ENCODE measurements at regions not wholly inside any gene's neighbourhood (a gene's known extent, or its start where the extent isn't known, plus 50 kb on each side); places are given as distances from the start of the nearest gene placed in this dataset.

DNA sequence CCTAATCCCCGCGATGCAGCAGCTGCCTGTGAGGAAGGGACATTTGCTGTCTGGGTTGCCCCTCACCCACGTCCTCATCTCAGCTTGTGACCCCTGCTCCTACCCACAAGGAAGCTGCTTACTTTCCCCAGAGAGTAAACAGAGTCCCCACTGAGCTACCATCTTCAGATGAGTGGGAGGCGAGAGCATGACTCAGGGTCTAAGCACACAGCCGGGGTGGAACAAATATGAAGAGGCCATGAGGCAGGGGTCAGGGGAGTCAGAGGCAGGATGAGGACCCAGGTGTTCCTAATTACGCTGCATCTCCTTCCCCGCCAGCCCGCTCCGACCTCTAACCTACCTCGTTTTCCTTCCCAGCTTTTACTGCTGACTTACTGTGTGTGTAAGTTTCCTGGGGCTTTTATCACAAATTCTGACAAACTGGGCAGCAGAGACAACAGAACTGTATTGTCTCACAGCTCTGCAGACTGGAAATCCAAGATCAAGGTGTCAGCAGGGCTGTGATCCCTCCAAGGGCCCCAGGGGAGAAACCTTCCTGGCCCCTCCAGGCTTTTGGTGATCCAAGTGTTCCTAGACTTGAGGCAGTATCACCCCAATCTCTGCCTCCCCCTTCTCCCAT is 94.0 kb upstream of the DNAH5 start:
- Histone ChIP-seq H3K9me3 (no peaks in the 10 kb centered on the region), H3K27me3 (peaks cover 4% of the 10 kb centered on the region), H3K4me3 (no peak overlapping the region), H3K36me3 (no peaks in the 10 kb centered on the region), H3K4me1 (peaks cover 18% of the 10 kb centered on the region), H3K27ac (no peak overlapping the region)
- WGBS = 79% methylated on average over 10 of the region's 10 CpGs
- no peak for DNase-seq (ENCODE audit: low spot score in 2 of 2)
- no peak for TF ChIP-seq EP300 (IDR thresholded peaks at IDR 0.05)
- no peak for TF ChIP-seq POLR2A (IDR thresholded peaks at IDR 0.05)
- TF ChIP-seq POLR2AphosphoS5 (IDR thresholded peaks at IDR 0.05) = no peak

DNA sequence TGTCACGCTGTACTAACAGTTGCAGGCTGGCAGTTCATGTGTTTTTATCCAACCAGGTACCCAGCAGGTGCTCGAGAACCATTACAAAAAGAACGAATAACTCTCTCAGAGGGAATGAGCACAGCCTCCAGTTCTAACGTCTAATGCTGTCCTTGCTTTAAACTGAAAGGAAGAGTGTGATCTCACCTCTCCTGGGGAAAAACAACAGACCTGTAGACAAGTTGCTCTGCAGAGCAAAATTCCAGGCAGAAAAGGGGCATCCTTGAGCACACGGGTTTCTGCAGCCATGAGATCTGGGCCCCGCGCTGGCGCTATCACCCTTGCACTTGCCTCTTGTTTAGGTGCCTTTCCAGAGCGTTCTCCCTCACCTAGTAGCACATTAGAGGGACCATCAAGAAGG is 92.5 kb upstream of the DNAH5 start:
- H3K27me3 ChIP-seq = peaks cover 4% of the 10 kb centered on the region
- TF ChIP-seq POLR2AphosphoS5 (IDR thresholded peaks at IDR 0.05) = no peak
- TF ChIP-seq, protein P1, sequence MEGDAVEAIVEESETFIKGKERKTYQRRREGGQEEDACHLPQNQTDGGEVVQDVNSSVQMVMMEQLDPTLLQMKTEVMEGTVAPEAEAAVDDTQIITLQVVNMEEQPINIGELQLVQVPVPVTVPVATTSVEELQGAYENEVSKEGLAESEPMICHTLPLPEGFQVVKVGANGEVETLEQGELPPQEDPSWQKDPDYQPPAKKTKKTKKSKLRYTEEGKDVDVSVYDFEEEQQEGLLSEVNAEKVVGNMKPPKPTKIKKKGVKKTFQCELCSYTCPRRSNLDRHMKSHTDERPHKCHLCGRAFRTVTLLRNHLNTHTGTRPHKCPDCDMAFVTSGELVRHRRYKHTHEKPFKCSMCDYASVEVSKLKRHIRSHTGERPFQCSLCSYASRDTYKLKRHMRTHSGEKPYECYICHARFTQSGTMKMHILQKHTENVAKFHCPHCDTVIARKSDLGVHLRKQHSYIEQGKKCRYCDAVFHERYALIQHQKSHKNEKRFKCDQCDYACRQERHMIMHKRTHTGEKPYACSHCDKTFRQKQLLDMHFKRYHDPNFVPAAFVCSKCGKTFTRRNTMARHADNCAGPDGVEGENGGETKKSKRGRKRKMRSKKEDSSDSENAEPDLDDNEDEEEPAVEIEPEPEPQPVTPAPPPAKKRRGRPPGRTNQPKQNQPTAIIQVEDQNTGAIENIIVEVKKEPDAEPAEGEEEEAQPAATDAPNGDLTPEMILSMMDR (IDR thresholded peaks at IDR 0.05) = no peak
- TF ChIP-seq EP300 (IDR thresholded peaks at IDR 0.05) = no peak
- TF ChIP-seq POLR2A (IDR thresholded peaks at IDR 0.05) = no peak
- no peaks in the 10 kb centered on the region for H3K36me3 ChIP-seq
- no peak overlapping the region for H3K27ac ChIP-seq
- DNase-seq (ENCODE audit: low spot score in 2 of 2) = no peak
- peaks cover 18% of the 10 kb centered on the region for H3K4me1 ChIP-seq
- WGBS = 77% methylated on average over 9 of the region's 9 CpGs
- no peaks in the 10 kb centered on the region for H3K9me3 ChIP-seq
- H3K4me3 ChIP-seq = no peak overlapping the region

DNA sequence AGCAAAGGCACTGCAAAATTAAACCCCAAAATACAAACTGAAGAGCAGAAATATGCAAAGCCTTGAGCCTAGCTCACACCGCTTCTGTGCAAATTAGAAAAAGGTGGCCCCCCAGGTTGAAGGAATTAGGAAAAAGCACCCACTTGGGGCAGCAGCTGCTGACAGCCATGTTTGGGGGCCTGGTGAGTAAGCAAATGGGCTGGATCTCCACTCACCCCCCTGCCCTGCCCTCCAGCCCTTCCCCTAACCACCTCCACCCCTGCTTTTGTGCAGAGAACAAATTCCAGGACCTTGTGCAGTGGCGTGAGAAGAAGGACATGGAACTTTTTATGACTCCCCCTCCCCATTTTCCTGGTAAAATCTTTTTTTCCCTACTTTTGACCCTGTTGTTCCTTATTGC is 92.0 kb upstream of the DNAH5 start:
- TF ChIP-seq POLR2AphosphoS5 (IDR thresholded peaks at IDR 0.05) (no peak), POLR2A (IDR thresholded peaks at IDR 0.05) (no peak)
- TF ChIP-seq, protein P1 (IDR thresholded peaks at IDR 0.05) = no peak
- H3K27ac ChIP-seq = peak overlapping the region; percentile 3
- no peaks in the 10 kb centered on the region for H3K9me3 ChIP-seq
- no peak for DNase-seq (ENCODE audit: low spot score in 2 of 2)
- peak overlapping the region; percentile 16 for H3K4me3 ChIP-seq
- no peaks in the 10 kb centered on the region for H3K36me3 ChIP-seq
- peaks cover 4% of the 10 kb centered on the region for H3K27me3 ChIP-seq
- H3K4me1 ChIP-seq = peaks cover 18% of the 10 kb centered on the region
- 30% methylated on average over 2 of the region's 2 CpGs for WGBS

DNA sequence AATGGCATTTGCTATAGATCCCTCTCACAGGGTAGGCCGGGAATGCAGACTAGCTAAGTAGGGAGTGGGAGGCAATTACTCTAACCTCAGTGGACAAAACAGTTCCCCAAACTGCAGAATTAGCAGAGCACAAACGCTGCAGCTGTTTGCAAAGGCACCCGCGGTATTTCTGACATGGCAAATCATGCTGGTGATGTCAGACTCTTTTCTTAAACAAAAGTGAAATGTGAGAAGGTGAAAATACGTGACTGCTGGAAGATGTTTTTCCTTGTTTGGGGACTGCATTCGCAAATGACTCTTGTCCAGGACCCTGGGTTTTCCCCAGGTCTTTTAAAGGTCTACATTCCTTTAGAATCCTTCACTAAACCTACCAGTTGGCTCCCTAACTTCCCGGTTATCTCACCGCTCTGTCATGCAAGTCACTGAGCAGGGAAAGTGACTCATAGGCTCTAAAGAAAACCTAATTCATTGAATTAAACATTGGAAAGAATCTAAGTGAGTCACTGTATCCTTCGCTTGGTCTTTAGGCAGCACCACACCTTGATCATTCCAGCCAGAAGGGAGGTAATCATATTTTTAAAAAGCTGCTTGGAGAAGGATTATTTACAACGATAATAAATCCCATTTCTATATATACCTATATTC is 91.5 kb upstream of the DNAH5 start:
- Histone ChIP-seq H3K9me3 (no peaks in the 10 kb centered on the region), H3K4me3 (peak overlapping the region; percentile 16), H3K36me3 (no peaks in the 10 kb centered on the region), H3K27me3 (peaks cover 2% of the 10 kb centered on the region), H3K4me1 (peaks cover 18% of the 10 kb centered on the region), H3K27ac (peak overlapping the region; percentile 21)
- WGBS = 3% methylated on average over 10 of the region's 10 CpGs
- DNase-seq (ENCODE audit: low spot score in 2 of 2) = no peak
- no peak for TF ChIP-seq EP300 (IDR thresholded peaks at IDR 0.05)
- TF ChIP-seq, protein P1 (IDR thresholded peaks at IDR 0.05) = no peak
- TF ChIP-seq POLR2AphosphoS5 (IDR thresholded peaks at IDR 0.05) = no peak
- no peak for TF ChIP-seq POLR2A (IDR thresholded peaks at IDR 0.05)

DNA sequence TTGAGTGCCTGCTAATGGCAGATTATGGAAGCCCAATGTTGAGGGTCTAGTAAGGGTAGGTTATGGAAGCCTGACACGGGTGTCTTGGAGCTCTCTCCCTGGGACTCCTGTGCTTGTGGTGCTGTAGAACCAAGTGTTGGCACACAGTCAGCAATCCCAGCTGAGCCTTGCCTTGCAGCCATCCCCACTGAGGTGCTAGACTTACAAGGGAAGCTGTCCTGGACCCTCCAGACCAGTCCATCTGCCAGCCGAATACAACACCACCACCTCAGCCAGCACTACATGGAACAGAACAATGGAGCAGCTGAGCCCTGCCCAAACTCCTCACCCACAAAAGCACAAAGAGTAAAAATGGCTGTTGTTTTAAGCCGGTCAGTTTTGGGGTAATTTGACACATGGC is 90.5 kb upstream of the DNAH5 start:
- H3K9me3 ChIP-seq = no peaks in the 10 kb centered on the region
- no peak for DNase-seq (ENCODE audit: low spot score in 2 of 2)
- TF ChIP-seq POLR2A (IDR thresholded peaks at IDR 0.05) = no peak
- TF ChIP-seq, protein P1 (IDR thresholded peaks at IDR 0.05) = no peak
- no peak for TF ChIP-seq POLR2AphosphoS5 (IDR thresholded peaks at IDR 0.05)
- TF ChIP-seq EP300 (IDR thresholded peaks at IDR 0.05) = no peak
- no peaks in the 10 kb centered on the region for H3K36me3 ChIP-seq
- H3K27me3 ChIP-seq = no peaks in the 10 kb centered on the region
- H3K4me3 ChIP-seq = no peak overlapping the region
- 74% methylated on average over 3 of the region's 3 CpGs for WGBS
- H3K27ac ChIP-seq = no peak overlapping the region
- peaks cover 18% of the 10 kb centered on the region for H3K4me1 ChIP-seq
